ENCODE measurements at regions not wholly inside any gene's neighbourhood (a gene's known extent, or its start where the extent isn't known, plus 50 kb on each side); places are given as distances from the start of the nearest gene placed in this dataset.

- intact Hi-C loops (cut with DNase I), result no loop called here
- Histone ChIP-seq H3K27me3 (no peaks in the 10 kb centered on the region), H3K27ac (no peak overlapping the region), H3K4me3 (no peak overlapping the region), H3K4me1 (replicated peaks in 1 of 2) (no peaks in the 10 kb centered on the region), H3K9me3 (replicated peaks in 1 of 3) (no peaks in the 10 kb centered on the region), H3K36me3 (replicated peaks in 1 of 2) (no peaks in the 10 kb centered on the region)
- DNase-seq, result no peak
- TF ChIP-seq CTCF (IDR thresholded peaks at IDR 0.05), result no peak
- no peak for TF ChIP-seq POLR2A (IDR thresholded peaks at IDR 0.05)
- WGBS, 4 donors, result 52 to 71% (median 62%) methylated on average over 1 of the region's 1 CpG
Measured at GRCh38 chr13:47809411-47809810, 191.7 kb downstream of the SUCLA2 start.

GRCh38 chr13:47803131-47803530 is 197.9 kb downstream of the SUCLA2 start:
- no peak for TF ChIP-seq POLR2A (IDR thresholded peaks at IDR 0.05)
- no peak for TF ChIP-seq CTCF (IDR thresholded peaks at IDR 0.05)
- DNase-seq, result no peak
- H3K4me3 ChIP-seq, result no peak overlapping the region
- no peaks in the 10 kb centered on the region for H3K27me3 ChIP-seq
- no peaks in the 10 kb centered on the region for H3K9me3 ChIP-seq (replicated peaks in 1 of 3)
- no peaks in the 10 kb centered on the region for H3K36me3 ChIP-seq (replicated peaks in 1 of 2)
- 73 to 85% (median 79%) methylated on average over 2 of the region's 2 CpGs for WGBS, 4 donors
- intact Hi-C loops (cut with DNase I), result no loop called here
- no peaks in the 10 kb centered on the region for H3K4me1 ChIP-seq (replicated peaks in 1 of 2)
- no peak overlapping the region for H3K27ac ChIP-seq

DNA sequence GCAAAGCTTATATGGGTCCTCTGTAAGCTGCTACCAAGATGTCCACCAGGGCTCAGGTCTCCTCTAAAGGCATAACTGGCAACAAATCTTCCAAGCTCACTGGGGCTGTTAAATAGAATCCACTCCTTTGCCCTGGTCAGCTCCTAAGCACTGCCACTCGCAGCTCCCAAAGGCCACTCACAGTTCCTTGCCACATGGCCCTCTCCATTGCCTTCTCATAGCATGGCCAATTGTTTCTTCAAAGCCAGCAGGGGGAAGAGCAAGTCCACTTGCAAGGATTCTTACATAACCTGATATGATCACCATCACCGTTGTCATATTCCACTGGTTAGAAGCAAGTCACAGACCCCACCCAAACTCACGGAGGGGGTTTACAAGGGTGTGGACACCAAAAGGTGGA is 199.5 kb downstream of the SUCLA2 start:
- 89 to 95% (median 93%) methylated on average over 3 of the region's 3 CpGs for WGBS, 4 donors
- Histone ChIP-seq H3K4me1 (replicated peaks in 1 of 2) (no peaks in the 10 kb centered on the region), H3K27ac (no peak overlapping the region), H3K4me3 (no peak overlapping the region), H3K9me3 (replicated peaks in 1 of 3) (no peaks in the 10 kb centered on the region), H3K27me3 (no peaks in the 10 kb centered on the region), H3K36me3 (replicated peaks in 1 of 2) (no peaks in the 10 kb centered on the region)
- TF ChIP-seq CTCF (IDR thresholded peaks at IDR 0.05) (no peak), POLR2A (IDR thresholded peaks at IDR 0.05) (no peak)
- DNase-seq, result no peak
- intact Hi-C loops (cut with DNase I), result no loop called here

GRCh38 chr13:47800593-47800992 is 200.5 kb downstream of the SUCLA2 start:
- intact Hi-C loops (cut with DNase I), result no loop called here
- WGBS, 4 donors, result 76 to 84% (median 81%) methylated on average over 2 of the region's 2 CpGs
- no peaks in the 10 kb centered on the region for H3K9me3 ChIP-seq (replicated peaks in 1 of 3)
- TF ChIP-seq POLR2A (IDR thresholded peaks at IDR 0.05) (no peak), CTCF (IDR thresholded peaks at IDR 0.05) (no peak)
- H3K4me3 ChIP-seq, result no peak overlapping the region
- H3K27ac ChIP-seq, result no peak overlapping the region
- DNase-seq, result no peak
- no peaks in the 10 kb centered on the region for H3K36me3 ChIP-seq (replicated peaks in 1 of 2)
- H3K27me3 ChIP-seq, result no peaks in the 10 kb centered on the region
- H3K4me1 ChIP-seq (replicated peaks in 1 of 2), result no peaks in the 10 kb centered on the region

Data from adrenal gland (tissue), 9 donors.